Loucy (cell line): ENCODE measurements at regions not wholly inside any gene's neighbourhood (a gene's known extent, or its start where the extent isn't known, plus 50 kb on each side); places are given as distances from the start of the nearest gene placed in this dataset.

ENCODE experiments used
- H2AFZ ChIP-seq: fragments of 200-600 bp; sonication (generic); 2 replicates; pipeline ENCODE4 v1.6.0; 2016; ENCODE audit warnings: antibody characterized with exemption, mild to moderate bottlenecking, low read length, moderate library complexity
- H3F3A ChIP-seq: fragments of 200-600 bp; 2 replicates; pipeline ENCODE4 v1.6.0; 2016; ENCODE audit warnings: antibody characterized with exemption, low read depth, mild to moderate bottlenecking
- H3K27me3 ChIP-seq: fragments of 200-600 bp; sonication (generic); 2 replicates; pipeline ENCODE4 v1.6.1; 2014; ENCODE audit warnings: low read length, mild to moderate bottlenecking; ENCODE audit not compliant: insufficient read depth, poor library complexity, severe bottlenecking
- H3K36me3 ChIP-seq: fragments of 200-600 bp; sonication (generic); 2 replicates; pipeline ENCODE4 v1.6.1; 2016; ENCODE audit warnings: low read length; ENCODE audit not compliant: insufficient read depth
- H3K4me1 ChIP-seq: fragments of 200-600 bp; sonication (generic); 2 replicates; pipeline ENCODE4 v1.5.1; 2014; ENCODE audit warnings: low read length, mild to moderate bottlenecking; ENCODE audit not compliant: insufficient read depth, poor library complexity, severe bottlenecking
- H3K4me2 ChIP-seq: fragments of 200-600 bp; sonication (generic); 2 replicates; pipeline ENCODE4 v1.6.0; 2014; ENCODE audit warnings: antibody characterized with exemption, low read length, low read depth, mild to moderate bottlenecking; ENCODE audit not compliant: poor library complexity, severe bottlenecking
- H3K4me3 ChIP-seq: fragments of 200-600 bp; sonication (generic); 2 replicates; pipeline ENCODE4 v1.5.1; 2014; ENCODE audit warnings: low read length, mild to moderate bottlenecking, mixed read lengths; ENCODE audit not compliant: poor library complexity, severe bottlenecking
- H3K79me2 ChIP-seq: fragments of 200-600 bp; sonication (generic); 2 replicates; pipeline ENCODE4 v1.6.1; 2014; ENCODE audit warnings: low read length; ENCODE audit not compliant: insufficient read depth
- H3K9ac ChIP-seq: fragments of 200-600 bp; sonication (generic); 2 replicates; pipeline ENCODE4 v1.6.0; 2014; ENCODE audit warnings: mild to moderate bottlenecking, low read depth, low read length, moderate library complexity; ENCODE audit not compliant: poor library complexity, severe bottlenecking
- H3K9me2 ChIP-seq: fragments of 200-600 bp; sonication (generic); replicated peaks from 2 replicates; pipeline ENCODE4 v1.6.1; 2016; ENCODE audit warnings: low read depth, low read length, mixed read lengths
- H3K9me3 ChIP-seq: fragments of 200-600 bp; sonication (generic); 2 replicates; pipeline ENCODE4 v1.6.1; 2014; ENCODE audit warnings: mild to moderate bottlenecking, antibody characterized with exemption, low read length, low read depth; ENCODE audit not compliant: insufficient read depth
- H4K20me1 ChIP-seq: fragments of 200-600 bp; sonication (generic); 2 replicates; pipeline ENCODE4 v1.6.0; 2014; ENCODE audit warnings: antibody characterized with exemption, low read length, mild to moderate bottlenecking; ENCODE audit not compliant: insufficient read depth, poor library complexity, severe bottlenecking
- EZH2phosphoT487 ChIP-seq: fragments of 200-600 bp; IDR thresholded peaks from 2 replicates; pipeline ENCODE4 v1.6.1; 2018; ENCODE audit warnings: antibody characterized with exemption, mild to moderate bottlenecking, moderate library complexity, borderline replicate concordance
- TF ChIP-seq, protein P1 (sequence below): fragments of 200-600 bp; sonication (generic); conservative IDR thresholded peaks from 2 replicates; pipeline ENCODE4 v1.5.1; 2014; ENCODE audit warnings: mild to moderate bottlenecking, antibody characterized with exemption, low read length

DNA sequence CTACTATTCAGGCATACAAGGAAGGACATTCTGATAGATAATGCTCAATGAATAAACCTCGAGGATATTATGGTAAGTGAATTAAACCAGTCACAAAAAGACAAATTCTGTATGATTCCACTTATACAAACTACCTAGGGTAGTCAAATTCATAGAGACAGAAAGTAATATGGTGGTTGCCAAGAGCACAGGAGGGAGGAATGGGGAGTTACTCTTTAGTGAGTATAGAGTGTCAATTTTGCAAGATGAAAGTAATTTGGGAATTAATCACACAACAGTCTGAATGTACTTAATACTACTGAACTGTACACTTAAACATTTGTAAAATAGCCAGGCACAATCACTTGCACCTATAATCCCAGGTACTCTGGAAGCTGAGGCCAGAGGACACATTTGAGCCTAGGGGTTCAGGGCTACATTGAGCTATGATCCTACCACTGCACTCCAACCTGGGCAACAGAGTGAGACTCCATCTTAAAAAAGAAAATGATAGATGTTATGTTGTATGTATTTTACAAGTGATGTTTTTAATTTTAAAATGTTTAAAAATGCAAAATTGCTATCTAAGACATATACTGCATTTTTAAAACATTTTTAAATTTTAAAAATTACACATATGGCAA is 91.0 kb downstream of the NPAP1 start:
- H3K4me2 ChIP-seq: peak overlapping the region; percentile 85
- H3K4me1 ChIP-seq: peaks cover 53% of the 10 kb centered on the region
- peaks cover 28% of the 10 kb centered on the region for H3F3A ChIP-seq
- H3K36me3 ChIP-seq: no peaks in the 10 kb centered on the region
- H3K79me2 ChIP-seq: no peaks in the 10 kb centered on the region
- TF ChIP-seq, protein P1, sequence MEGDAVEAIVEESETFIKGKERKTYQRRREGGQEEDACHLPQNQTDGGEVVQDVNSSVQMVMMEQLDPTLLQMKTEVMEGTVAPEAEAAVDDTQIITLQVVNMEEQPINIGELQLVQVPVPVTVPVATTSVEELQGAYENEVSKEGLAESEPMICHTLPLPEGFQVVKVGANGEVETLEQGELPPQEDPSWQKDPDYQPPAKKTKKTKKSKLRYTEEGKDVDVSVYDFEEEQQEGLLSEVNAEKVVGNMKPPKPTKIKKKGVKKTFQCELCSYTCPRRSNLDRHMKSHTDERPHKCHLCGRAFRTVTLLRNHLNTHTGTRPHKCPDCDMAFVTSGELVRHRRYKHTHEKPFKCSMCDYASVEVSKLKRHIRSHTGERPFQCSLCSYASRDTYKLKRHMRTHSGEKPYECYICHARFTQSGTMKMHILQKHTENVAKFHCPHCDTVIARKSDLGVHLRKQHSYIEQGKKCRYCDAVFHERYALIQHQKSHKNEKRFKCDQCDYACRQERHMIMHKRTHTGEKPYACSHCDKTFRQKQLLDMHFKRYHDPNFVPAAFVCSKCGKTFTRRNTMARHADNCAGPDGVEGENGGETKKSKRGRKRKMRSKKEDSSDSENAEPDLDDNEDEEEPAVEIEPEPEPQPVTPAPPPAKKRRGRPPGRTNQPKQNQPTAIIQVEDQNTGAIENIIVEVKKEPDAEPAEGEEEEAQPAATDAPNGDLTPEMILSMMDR: no peak
- no peak for TF ChIP-seq EZH2phosphoT487
- no peaks in the 10 kb centered on the region for H4K20me1 ChIP-seq
- H3K9ac ChIP-seq: peak overlapping the region; percentile 83
- H3K4me3 ChIP-seq: peak overlapping the region; percentile 72
- H3K9me2 ChIP-seq: no peaks in the 10 kb centered on the region
- no peaks in the 10 kb centered on the region for H3K27me3 ChIP-seq
- peak overlapping the region; percentile 68 for H2AFZ ChIP-seq
- H3K9me3 ChIP-seq: no peaks in the 10 kb centered on the region

DNA sequence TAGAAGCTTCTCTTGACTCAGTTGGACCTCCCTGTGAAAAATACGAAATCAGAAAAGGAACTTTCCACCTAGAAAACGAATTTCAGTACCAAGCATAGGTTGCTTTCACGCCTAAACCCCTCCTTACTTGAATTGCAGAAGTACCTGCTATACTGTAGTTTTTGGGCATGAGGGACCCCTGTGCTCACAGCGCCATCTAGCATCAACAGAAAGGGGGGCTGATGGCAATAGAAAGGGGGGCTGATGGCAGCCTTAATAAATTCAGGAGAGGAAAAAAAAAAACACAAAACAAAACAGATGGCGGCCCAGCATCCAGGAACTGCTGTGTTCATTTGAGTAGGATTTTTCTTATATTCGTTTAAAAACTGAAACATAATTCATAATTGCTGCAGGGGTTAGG is 96.7 kb downstream of the NPAP1 start:
- H4K20me1 ChIP-seq: no peaks in the 10 kb centered on the region
- no peak overlapping the region for H3K4me2 ChIP-seq
- H3K4me3 ChIP-seq: no peak overlapping the region
- peak overlapping the region; percentile 60; the same call in 1 of the 2 replicates for H2AFZ ChIP-seq
- TF ChIP-seq EZH2phosphoT487: no peak
- TF ChIP-seq, protein P1: peak; percentile 68
- no peaks in the 10 kb centered on the region for H3K9me3 ChIP-seq
- H3K4me1 ChIP-seq: peaks cover 24% of the 10 kb centered on the region
- H3K9ac ChIP-seq: no peak overlapping the region
- no peaks in the 10 kb centered on the region for H3K27me3 ChIP-seq
- H3K36me3 ChIP-seq: no peaks in the 10 kb centered on the region
- H3K79me2 ChIP-seq: no peaks in the 10 kb centered on the region
- H3K9me2 ChIP-seq: no peaks in the 10 kb centered on the region
- H3F3A ChIP-seq: no peaks in the 10 kb centered on the region

DNA sequence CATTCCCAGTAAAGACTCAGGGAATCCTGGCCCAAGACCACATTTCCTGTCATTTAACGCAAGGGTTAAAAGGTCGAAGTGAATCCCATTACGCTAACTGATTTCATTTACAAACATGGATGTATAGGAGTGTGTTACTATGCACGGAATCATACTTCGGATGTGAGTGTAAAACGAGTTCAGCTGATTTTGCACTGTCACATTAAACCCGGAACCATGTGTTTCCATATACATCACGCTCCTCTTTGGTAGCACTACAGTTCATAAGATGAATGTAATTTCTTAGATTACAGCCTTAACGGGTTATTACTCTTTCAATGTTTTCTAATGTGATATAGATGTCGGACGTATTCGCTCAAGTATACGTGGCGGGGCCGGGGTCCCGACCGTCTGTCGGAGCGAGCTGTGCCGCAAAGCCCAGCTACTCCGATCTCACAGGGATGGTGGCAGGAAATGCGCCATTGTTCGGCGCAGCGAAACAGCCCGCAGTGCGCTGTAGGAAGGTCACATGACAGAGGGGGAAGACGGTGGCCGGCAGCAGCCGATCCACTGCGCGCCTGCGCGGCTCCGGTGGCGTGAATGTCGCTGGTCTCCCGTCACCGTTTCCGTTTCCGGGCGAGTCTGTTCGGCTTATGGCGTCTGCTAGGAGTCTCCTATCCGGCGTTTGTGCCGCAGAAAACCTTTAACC is 97.3 kb downstream of the NPAP1 start:
- Histone ChIP-seq H3K4me1 (peaks cover 24% of the 10 kb centered on the region), H3K4me2 (no peak overlapping the region), H3K36me3 (no peaks in the 10 kb centered on the region), H3K9me2 (no peaks in the 10 kb centered on the region), H3K4me3 (no peak overlapping the region), H3K9ac (no peak overlapping the region), H2AFZ (no peak overlapping the region), H3F3A (no peaks in the 10 kb centered on the region), H3K79me2 (no peaks in the 10 kb centered on the region), H4K20me1 (no peaks in the 10 kb centered on the region), H3K27me3 (no peaks in the 10 kb centered on the region), H3K9me3 (no peaks in the 10 kb centered on the region)
- TF ChIP-seq, protein P1: no peak; the same call in 1 of the 2 replicates
- no peak for TF ChIP-seq EZH2phosphoT487
